AG04449 (cell line): ENCODE measurements at regions not wholly inside any gene's neighbourhood (a gene's known extent, or its start where the extent isn't known, plus 50 kb on each side); places are given as distances from the start of the nearest gene placed in this dataset.

Experiments
- CTCF ChIA-PET: fragments of 350-600 bp; formaldehyde crosslinking; extraction: SDS; loops from one replicate; lab custom pipeline; 2021; ENCODE audit warnings: antibody characterized with exemption; lab: Yijun Ruan, JAX
- POLR2A ChIA-PET: fragments of 400-600, 350-600 bp; formaldehyde crosslinking; extraction: SDS; loops from one replicate; lab custom pipeline; 2020; ENCODE audit warnings: antibody characterized with exemption, inconsistent platforms; lab: Yijun Ruan, JAX
- DNase-seq: peaks from one replicate; pipeline ENCODE4 v3.0.0-alpha.2; 2010; ENCODE audit warnings: low read depth, low spot score
- H3K4me3 ChIP-seq: 2 replicates; pipeline ENCODE4 v1.5.1; 2011; ENCODE audit warnings: low read depth, mild to moderate bottlenecking, control low read depth, low read length
- CTCF ChIP-seq: IDR thresholded peaks from one replicate; pipeline ENCODE4 v1.5.1; 2011; ENCODE audit warnings: mild to moderate bottlenecking, moderate library complexity, low read length, control low read depth, inconsistent platforms; ENCODE audit not compliant: insufficient read depth; ENCODE audit errors: missing control alignments

- POLR2A ChIA-PET: no interaction called here
- H3K4me3 ChIP-seq: no peak overlapping the region
- no peak for TF ChIP-seq CTCF
- no peak for DNase-seq
- CTCF ChIA-PET: no interaction called here
Measured at GRCh38 chr6:105564121-105564902, 161.4 kb upstream of the PREP start.

GRCh38 chr6:105562027-105562426, 159.1 kb upstream of the PREP start:
- POLR2A ChIA-PET: no interaction called here
- H3K4me3 ChIP-seq: no peak overlapping the region
- CTCF ChIA-PET: no interaction called here
- TF ChIP-seq CTCF: no peak
- no peak for DNase-seq

- ChIA-PET CTCF (no interaction called here), POLR2A (no interaction called here)
- TF ChIP-seq CTCF: no peak
- H3K4me3 ChIP-seq: no peak overlapping the region
- no peak for DNase-seq
Measured at GRCh38 chr6:105561486-105561885, 158.6 kb upstream of the PREP start.

- no peak for DNase-seq
- no peak overlapping the region for H3K4me3 ChIP-seq
- CTCF ChIA-PET: interaction anchor here (1.2 to 1.4 kb wide), 2 partner anchors 13 to 129 kb away, joined by 3 to 4 read pairs; no protein-coding TSS in a partner anchor
- TF ChIP-seq CTCF: no peak
- POLR2A ChIA-PET: no interaction called here
Measured at GRCh38 chr6:105560611-105561066, 157.8 kb upstream of the PREP start.

GRCh38 chr6:105557291-105557690, 154.4 kb upstream of the PREP start:
- DNase-seq: no peak
- ChIA-PET POLR2A (no interaction called here), CTCF (interaction anchor here (0.6 kb wide), 1 partner anchor 125 kb away, joined by 3 read pairs; no protein-coding TSS in a partner anchor)

More at GRCh38 chr6:105557291-105557690, 154.4 kb upstream of the PREP start:
- TF ChIP-seq CTCF: no peak
- no peak overlapping the region for H3K4me3 ChIP-seq
